HEK293 (cell line): ENCODE measurements at regions not wholly inside any gene's neighbourhood (a gene's known extent, or its start where the extent isn't known, plus 50 kb on each side); places are given as distances from the start of the nearest gene placed in this dataset.

Source experiments
- CTCF ChIA-PET: fragments of 350-600 bp; formaldehyde crosslinking; extraction: SDS; loops from one replicate; lab custom pipeline; 2021; ENCODE audit warnings: antibody characterized with exemption; lab: Yijun Ruan, JAX
- POLR2A ChIA-PET: fragments of 300-600 bp; formaldehyde crosslinking; extraction: SDS; loops from one replicate; lab custom pipeline; 2020; ENCODE audit warnings: antibody characterized with exemption, inconsistent platforms; lab: Yijun Ruan, JAX
- H3K27ac ChIP-seq: fragments of 200-500 bp; sonication (Bioruptor generic); 2 replicates; pipeline ENCODE4 v1.5.1; 2014; ENCODE audit warnings: low read depth, low read length, control low read depth, inconsistent platforms; ENCODE audit errors: extremely low read depth
- H3K36me3 ChIP-seq, 2 experiments: fragments of 200-500 bp in 1 of 2; sonication (Bioruptor generic) in 1 of 2; 1 replicate in 1 of 2; 2 replicates in 1 of 2; pipeline ENCODE4 v1.5.1; 2014 to 2017; ENCODE audit warnings: inconsistent platforms in 2 of 2, low read length in 2 of 2; ENCODE audit not compliant: control insufficient read depth in 2 of 2, insufficient read depth in 1 of 2
- H3K4me1 ChIP-seq: fragments of 200-500 bp; sonication (Bioruptor generic); 2 replicates; pipeline ENCODE4 v1.5.1; 2014; ENCODE audit warnings: mild to moderate bottlenecking, low read length, inconsistent platforms; ENCODE audit not compliant: control insufficient read depth, insufficient read depth
- H3K4me3 ChIP-seq: 2 replicates; pipeline ENCODE4 v1.5.1; 2011; ENCODE audit warnings: low read depth, mild to moderate bottlenecking, control low read depth, low read length, moderate library complexity
- H3K9me3 ChIP-seq: fragments of 200-500 bp; sonication (Bioruptor generic); 2 replicates; pipeline ENCODE4 v1.5.1; 2014; ENCODE audit warnings: low read depth, low read length, inconsistent platforms; ENCODE audit not compliant: control insufficient read depth, insufficient read depth
- BCL11B ChIP-seq: fragments of 450-650 bp; formaldehyde crosslinking; IDR thresholded peaks from 2 replicates; pipeline ENCODE4 v1.5.1; 2016; ENCODE audit warnings: low read depth, missing biosample characterization, missing genetic modification characterization
- ELK4 ChIP-seq: IDR thresholded peaks from 2 replicates; pipeline ENCODE4 v1.6.1; 2011; ENCODE audit warnings: mild to moderate bottlenecking, low read depth, low read length, borderline replicate concordance
- INSM2 ChIP-seq: fragments of 450-650 bp; formaldehyde crosslinking; IDR thresholded peaks from 2 replicates; pipeline ENCODE4 v1.5.1; 2016; ENCODE audit warnings: missing biosample characterization, missing genetic modification characterization
- KLF8 ChIP-seq: fragments of 450-650 bp; formaldehyde crosslinking; IDR thresholded peaks from 2 replicates; pipeline ENCODE4 v1.5.1; 2016; ENCODE audit warnings: missing biosample characterization, missing genetic modification characterization
- MEIS1 ChIP-seq: sonication (generic); formaldehyde crosslinking; IDR thresholded peaks from 2 replicates; pipeline ENCODE4 v1.8.1; 2022; ENCODE audit warnings: missing genetic modification reagents, mild to moderate bottlenecking, borderline replicate concordance
- RBAK ChIP-seq: fragments of 450-650 bp; formaldehyde crosslinking; IDR thresholded peaks from 2 replicates; pipeline ENCODE4 v1.5.1; 2016; ENCODE audit warnings: missing biosample characterization, missing genetic modification characterization
- ZBTB17 ChIP-seq: fragments of 450-650 bp; formaldehyde crosslinking; IDR thresholded peaks from 2 replicates; pipeline ENCODE4 v1.5.1; 2016; ENCODE audit warnings: missing biosample characterization, missing genetic modification characterization
- ZNF155 ChIP-seq: fragments of 450-650 bp; formaldehyde crosslinking; IDR thresholded peaks from 2 replicates; pipeline ENCODE4 v1.5.1; 2016; ENCODE audit warnings: missing biosample characterization, missing genetic modification characterization
- ZNF19 ChIP-seq: fragments of 450-650 bp; formaldehyde crosslinking; IDR thresholded peaks from 2 replicates; pipeline ENCODE4; 2016; ENCODE audit warnings: missing biosample characterization, missing genetic modification characterization, low read depth
- ZNF2 ChIP-seq: fragments of 450-650 bp; formaldehyde crosslinking; IDR thresholded peaks from 2 replicates; pipeline ENCODE4 v1.5.1; 2016; ENCODE audit warnings: missing biosample characterization, missing genetic modification characterization
- ZNF202 ChIP-seq: fragments of 450-650 bp; formaldehyde crosslinking; IDR thresholded peaks from 2 replicates; pipeline ENCODE4 v1.5.1; 2016; ENCODE audit warnings: missing biosample characterization, missing genetic modification characterization, borderline replicate concordance
- ZNF311 ChIP-seq: fragments of 450-650 bp; formaldehyde crosslinking; IDR thresholded peaks from 2 replicates; pipeline ENCODE4 v1.5.1; 2017; ENCODE audit warnings: missing biosample characterization, missing genetic modification characterization, borderline replicate concordance
- ZNF37A ChIP-seq: fragments of 450-650 bp; IDR thresholded peaks from 2 replicates; pipeline ENCODE4 v1.5.1; 2018; ENCODE audit warnings: missing biosample characterization, missing genetic modification characterization
- ZNF394 ChIP-seq: fragments of 450-650 bp; formaldehyde crosslinking; IDR thresholded peaks from 2 replicates; pipeline ENCODE4 v1.5.1; 2016; ENCODE audit warnings: missing biosample characterization, missing genetic modification characterization, mild to moderate bottlenecking, moderate library complexity, borderline replicate concordance
- ZNF416 ChIP-seq: fragments of 450-650 bp; formaldehyde crosslinking; IDR thresholded peaks from 2 replicates; pipeline ENCODE4 v1.5.1; 2016; ENCODE audit warnings: missing biosample characterization, missing genetic modification characterization
- ZNF510 ChIP-seq: fragments of 450-650 bp; formaldehyde crosslinking; IDR thresholded peaks from 2 replicates; pipeline ENCODE4 v1.5.1; 2018; ENCODE audit warnings: mild to moderate bottlenecking, missing genetic modification characterization, missing biosample characterization; ENCODE audit not compliant: insufficient replicate concordance
- ZNF558 ChIP-seq: fragments of 450-650 bp; formaldehyde crosslinking; IDR thresholded peaks from 2 replicates; pipeline ENCODE4 v1.5.1; 2016; ENCODE audit warnings: missing biosample characterization, missing genetic modification characterization
- ZNF610 ChIP-seq: fragments of 450-650 bp; formaldehyde crosslinking; IDR thresholded peaks from 2 replicates; pipeline ENCODE4 v1.5.1; 2016; ENCODE audit warnings: missing biosample characterization, missing genetic modification characterization, borderline replicate concordance
- ZNF624 ChIP-seq: fragments of 450-650 bp; formaldehyde crosslinking; IDR thresholded peaks from 2 replicates; pipeline ENCODE4 v1.5.1; 2017; ENCODE audit warnings: missing biosample characterization, missing genetic modification characterization
- ZNF670 ChIP-seq: fragments of 450-650 bp; formaldehyde crosslinking; IDR thresholded peaks from 2 replicates; pipeline ENCODE4 v1.5.1; 2016; ENCODE audit warnings: missing biosample characterization, missing genetic modification characterization, low read depth
- ZNF704 ChIP-seq: fragments of 450-650 bp; formaldehyde crosslinking; IDR thresholded peaks from 2 replicates; pipeline ENCODE4 v1.5.1; 2016; ENCODE audit warnings: missing biosample characterization, missing genetic modification characterization
- ZSCAN4 ChIP-seq: fragments of 450-650 bp; formaldehyde crosslinking; IDR thresholded peaks from 2 replicates; pipeline ENCODE4 v1.5.1; 2017; ENCODE audit warnings: missing biosample characterization, missing genetic modification characterization
- TF ChIP-seq, protein P1 (sequence below): fragments of 450-650 bp; formaldehyde crosslinking; IDR thresholded peaks from 2 replicates; pipeline ENCODE4 v1.5.1; 2016; ENCODE audit warnings: missing biosample characterization, missing genetic modification characterization
- TF ChIP-seq, protein P2 (sequence below): fragments of 450-650 bp; IDR thresholded peaks from 2 replicates; pipeline ENCODE4 v1.5.1; 2018; ENCODE audit warnings: missing biosample characterization, missing genetic modification characterization

DNA sequence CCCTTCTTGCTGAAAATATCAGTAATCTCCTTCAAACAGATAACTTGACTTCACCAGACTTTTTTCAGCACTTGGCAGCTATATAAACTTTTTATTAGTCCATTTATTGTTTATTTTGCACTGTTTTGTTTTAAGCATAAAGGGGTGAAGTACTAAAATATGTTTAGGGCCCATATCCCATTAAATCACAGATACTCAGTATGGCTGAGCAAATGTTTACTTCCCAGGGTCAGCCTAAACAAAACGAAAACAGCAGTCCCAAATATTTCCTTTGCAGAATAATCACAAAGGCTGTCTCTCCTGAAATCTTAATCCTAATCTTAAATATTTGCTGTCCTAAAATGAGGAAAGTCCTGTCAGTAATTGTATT, 649.6 kb downstream of the TNS3 start:
- no peak overlapping the region for H3K27ac ChIP-seq
- H3K4me3 ChIP-seq = no peak overlapping the region
- ChIA-PET CTCF (interaction anchor here (0.7 to 1.5 kb wide), 2 partner anchors 417 to 1010 kb away, joined by 3 to 4 read pairs; no protein-coding TSS in a partner anchor), POLR2A (no interaction called here)
- no peak for TF ChIP-seq ZNF704 (tag by site-specific recombination)
- H3K36me3 ChIP-seq = no peaks in the 10 kb centered on the region
- H3K9me3 ChIP-seq = no peaks in the 10 kb centered on the region
- peaks cover 10% of the 10 kb centered on the region; the same call in 1 of the 2 replicates for H3K4me1 ChIP-seq

- Histone ChIP-seq H3K9me3 (no peaks in the 10 kb centered on the region), H3K4me3 (no peak overlapping the region), H3K27ac (no peak overlapping the region), H3K36me3 (no peaks in the 10 kb centered on the region), H3K4me1 (peaks cover 10% of the 10 kb centered on the region; the same call in 1 of the 2 replicates)
- CTCF ChIA-PET = no interaction called here
- TF ChIP-seq ZNF394 (tag by site-specific recombination) = no peak
- TF ChIP-seq ZNF670 (tag by site-specific recombination) = no peak
- TF ChIP-seq ZBTB17 (tag by site-specific recombination) = 0 out of 2 replicates have a peak, but pooled peaks have one; percentile 19
- TF ChIP-seq ZSCAN4 = no peak
- no peak for TF ChIP-seq ZNF558
- no peak for TF ChIP-seq ZNF624 (tag by site-specific recombination)
- no peak for TF ChIP-seq ZNF37A
- POLR2A ChIA-PET = no interaction called here
These were observed 651.5 kb downstream of the TNS3 start for GRCh38 chr7:46930366-46930765.

DNA sequence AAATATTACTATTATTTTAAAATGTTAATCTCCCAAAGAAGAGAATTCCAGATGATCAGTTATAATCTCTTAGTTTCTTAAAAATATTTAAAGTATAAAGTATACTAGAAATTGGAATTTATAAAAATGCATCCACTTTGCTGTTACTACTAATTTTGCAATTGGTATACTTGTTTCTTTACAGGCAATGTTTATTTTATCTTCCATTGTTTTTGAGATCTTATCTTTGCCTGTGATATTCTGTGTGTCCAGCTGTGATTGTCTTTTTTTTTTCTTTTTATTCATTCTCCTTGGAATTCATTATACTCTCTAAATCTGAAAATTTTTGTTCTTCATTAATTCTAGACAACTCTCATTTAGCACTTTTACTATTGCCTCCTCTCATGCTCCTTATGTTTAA, 652.6 kb downstream of the TNS3 start:
- POLR2A ChIA-PET = no interaction called here
- no peak overlapping the region for H3K4me3 ChIP-seq
- H3K27ac ChIP-seq = no peak overlapping the region
- H3K36me3 ChIP-seq = no peaks in the 10 kb centered on the region
- H3K9me3 ChIP-seq = no peaks in the 10 kb centered on the region
- peaks cover 10% of the 10 kb centered on the region; the same call in 1 of the 2 replicates for H3K4me1 ChIP-seq
- CTCF ChIA-PET = interaction anchor here (0.6 to 1.0 kb wide), 3 partner anchors 18 to 964 kb away, joined by 3 read pairs; no protein-coding TSS in a partner anchor
- TF ChIP-seq, protein P1, sequence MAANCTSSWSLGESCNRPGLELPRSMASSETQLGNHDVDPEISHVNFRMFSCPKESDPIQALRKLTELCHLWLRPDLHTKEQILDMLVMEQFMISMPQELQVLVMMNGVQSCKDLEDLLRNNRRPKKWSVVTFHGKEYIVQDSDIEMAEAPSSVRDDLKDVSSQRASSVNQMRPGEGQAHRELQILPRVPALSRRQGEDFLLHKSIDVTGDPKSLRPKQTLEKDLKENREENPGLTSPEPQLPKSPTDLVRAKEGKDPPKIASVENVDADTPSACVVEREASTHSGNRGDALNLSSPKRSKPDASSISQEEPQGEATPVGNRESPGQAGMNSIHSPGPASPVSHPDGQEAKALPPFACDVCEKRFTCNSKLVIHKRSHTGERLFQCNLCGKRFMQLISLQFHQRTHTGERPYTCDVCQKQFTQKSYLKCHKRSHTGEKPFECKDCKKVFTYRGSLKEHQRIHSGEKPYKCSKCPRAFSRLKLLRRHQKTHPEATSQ (tag by site-specific recombination) = no peak
- TF ChIP-seq ZNF610 (tag by site-specific recombination) = no peak
- no peak for TF ChIP-seq RBAK (tag by site-specific recombination)
- TF ChIP-seq INSM2 (tag by site-specific recombination) = no peak
- no peak for TF ChIP-seq MEIS1 (CRISPR knock-in tag)
- no peak for TF ChIP-seq ZNF19
- TF ChIP-seq ZNF311 = no peak
- no peak for TF ChIP-seq ZNF510 (tag by site-specific recombination)
- no peak for TF ChIP-seq ZNF202
- TF ChIP-seq, protein P2, sequence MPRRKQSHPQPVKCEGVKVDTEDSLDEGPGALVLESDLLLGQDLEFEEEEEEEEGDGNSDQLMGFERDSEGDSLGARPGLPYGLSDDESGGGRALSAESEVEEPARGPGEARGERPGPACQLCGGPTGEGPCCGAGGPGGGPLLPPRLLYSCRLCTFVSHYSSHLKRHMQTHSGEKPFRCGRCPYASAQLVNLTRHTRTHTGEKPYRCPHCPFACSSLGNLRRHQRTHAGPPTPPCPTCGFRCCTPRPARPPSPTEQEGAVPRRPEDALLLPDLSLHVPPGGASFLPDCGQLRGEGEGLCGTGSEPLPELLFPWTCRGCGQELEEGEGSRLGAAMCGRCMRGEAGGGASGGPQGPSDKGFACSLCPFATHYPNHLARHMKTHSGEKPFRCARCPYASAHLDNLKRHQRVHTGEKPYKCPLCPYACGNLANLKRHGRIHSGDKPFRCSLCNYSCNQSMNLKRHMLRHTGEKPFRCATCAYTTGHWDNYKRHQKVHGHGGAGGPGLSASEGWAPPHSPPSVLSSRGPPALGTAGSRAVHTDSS (tag by site-specific recombination) = no peak
- TF ChIP-seq ZNF416 = no peak
- no peak for TF ChIP-seq ZNF2 (tag by site-specific recombination)
- no peak for TF ChIP-seq ELK4
- TF ChIP-seq ZNF155 = no peak
- TF ChIP-seq BCL11B (tag by site-specific recombination) = no peak
- TF ChIP-seq ZNF394 (tag by site-specific recombination) = no peak
- no peak for TF ChIP-seq KLF8
